ENCODE measurements at regions not wholly inside any gene's neighbourhood (a gene's known extent, or its start where the extent isn't known, plus 50 kb on each side); places are given as distances from the start of the nearest gene placed in this dataset.

GRCh38 chr1:61618193-61618592, 106.7 kb downstream of the TM2D1 start:
- H4K20me1 ChIP-seq (ENCODE audit: insufficient read depth, low read length): no peaks in the 10 kb centered on the region
- H3K27ac ChIP-seq (ENCODE audit: insufficient read depth, low read length): no peak overlapping the region
- intact Hi-C loops (cut with micrococcal nuclease) (no loop called here), in situ Hi-C loops (cut with MboI; ENCODE audit: low sequenced_read_pairs) (no loop called here), dilution Hi-C loops (cut with HindIII; ENCODE audit: low sequenced_read_pairs, unreplicated experiment) (no loop called here)
- H3K9ac ChIP-seq (ENCODE audit: low read depth, low read length): no peak overlapping the region
- H3K27me3 ChIP-seq (ENCODE audit: control insufficient read depth, insufficient read depth, low read length): no peaks in the 10 kb centered on the region
- no peak overlapping the region for H4K8ac ChIP-seq (ENCODE audit: low read depth in 2 of 2, low read length in 2 of 2)
- no TSS peak for BruUV-seq (replicated peaks)
- no peaks in the 10 kb centered on the region for H3K36me3 ChIP-seq (ENCODE audit: control insufficient read depth, insufficient read depth, low read length)
- no peak overlapping the region for H2BK15ac ChIP-seq (ENCODE audit: low read depth, low read length)
- ATAC-seq (ENCODE audit: low read depth): no peak
- H2BK120ac ChIP-seq (ENCODE audit: low read depth, low read length): no peak overlapping the region
- WGBS, 2 experiments (ENCODE audit: extremely low coverage in 2 of 2, insufficient read length in 1 of 2): no CpG with 5 or more reads among the region's 2 CpGs
- H3K23ac ChIP-seq (ENCODE audit: low read depth, low read length): no peak overlapping the region
- TF ChIP-seq ELK1 (IDR thresholded peaks at IDR 0.05; ENCODE audit: borderline replicate concordance, low read depth, low read length) (no peak), SMC3 (IDR thresholded peaks at IDR 0.05; ENCODE audit: low read depth, low read length) (no peak), MAFK (IDR thresholded peaks at IDR 0.05; ENCODE audit: low read depth, low read length) (peak; percentile 68)
- no peak overlapping the region for H3K4ac ChIP-seq (ENCODE audit: low read depth, low read length)
- no peak overlapping the region for H3K18ac ChIP-seq (ENCODE audit: low read depth, low read length)
- H4K91ac ChIP-seq (ENCODE audit: insufficient read depth, low read depth, low read length): no peak overlapping the region
- H3K9me3 ChIP-seq (ENCODE audit: control insufficient read depth, insufficient read depth, low read length): no peaks in the 10 kb centered on the region
- H4K5ac ChIP-seq (ENCODE audit: low read depth, low read length): no peak overlapping the region
- H3K4me2 ChIP-seq (ENCODE audit: low read depth, low read length): no peak overlapping the region
- H2AFZ ChIP-seq (replicated peaks; ENCODE audit: low read length, poor library complexity): no peak overlapping the region
- H2BK20ac ChIP-seq (ENCODE audit: low read depth, low read length): no peak overlapping the region
- H3K56ac ChIP-seq (ENCODE audit: extremely low read depth, insufficient read depth, low read length): no peak overlapping the region
- H3K79me1 ChIP-seq (ENCODE audit: low read depth in 1 of 2, low read length in 2 of 2): no peaks in the 10 kb centered on the region
- H2AK9ac ChIP-seq (replicated peaks; ENCODE audit: low read depth, low read length, poor library complexity): no peak overlapping the region
- no peaks in the 10 kb centered on the region for H3K9me1 ChIP-seq (ENCODE audit: insufficient read depth, low read length)
- no peak overlapping the region for H3K14ac ChIP-seq (replicated peaks; ENCODE audit: low read depth, low read length)
- H3K4me3 ChIP-seq (ENCODE audit: insufficient read depth, low read depth, low read length): no peak overlapping the region
- no peak for DNase-seq
- ChIA-PET CTCF (no interaction called here), POLR2A (ENCODE audit: unreplicated experiment) (no interaction called here)
- no peak overlapping the region for H2AK5ac ChIP-seq (ENCODE audit: low read depth, low read length)
- H3K4me1 ChIP-seq (ENCODE audit: control insufficient read depth, insufficient read depth, low read length): no peaks in the 10 kb centered on the region
- H2BK5ac ChIP-seq (ENCODE audit: low read depth, low read length, poor library complexity, severe bottlenecking): no peak overlapping the region
